Glutamatergic neuron (in vitro differentiated cells): ENCODE measurements at regions not wholly inside any gene's neighbourhood (a gene's known extent, or its start where the extent isn't known, plus 50 kb on each side); places are given as distances from the start of the nearest gene placed in this dataset.

Source experiments
- DNase-seq: peaks from one replicate; pipeline ENCODE4 v3.0.0; 2022
- H3K27ac Mint-ChIP-seq: one replicate; pipeline ENCODE4 v1.8.0; 2020; ENCODE audit warnings: mild to moderate bottlenecking, mixed read lengths, inconsistent platforms; ENCODE audit not compliant: unreplicated experiment
- H3K27me3 Mint-ChIP-seq: one replicate; pipeline ENCODE4 v1.8.0; 2020; ENCODE audit warnings: mild to moderate bottlenecking, moderate library complexity, mixed read lengths, inconsistent platforms; ENCODE audit not compliant: unreplicated experiment
- H3K36me3 Mint-ChIP-seq: one replicate; pipeline ENCODE4 v1.8.0; 2020; ENCODE audit warnings: mild to moderate bottlenecking, mixed read lengths, inconsistent platforms; ENCODE audit not compliant: unreplicated experiment
- H3K4me1 Mint-ChIP-seq: one replicate; pipeline ENCODE4 v1.8.0; 2020; ENCODE audit warnings: mild to moderate bottlenecking, low read depth, mixed read lengths, inconsistent platforms; ENCODE audit not compliant: unreplicated experiment
- H3K4me3 Mint-ChIP-seq: one replicate; pipeline ENCODE4 v1.8.0; 2020; ENCODE audit warnings: mild to moderate bottlenecking, mixed read lengths, inconsistent platforms; ENCODE audit not compliant: unreplicated experiment
- H3K9me3 Mint-ChIP-seq: one replicate; pipeline ENCODE4 v1.8.0; 2020; ENCODE audit warnings: mild to moderate bottlenecking, moderate library complexity, mixed read lengths, inconsistent platforms; ENCODE audit not compliant: unreplicated experiment
- CTCF ChIP-seq: fragments of 200-600 bp; sonication (generic); IDR thresholded peaks from one replicate; pipeline ENCODE4 v1.5.0; 2021; ENCODE audit not compliant: partially characterized antibody, unreplicated experiment

GRCh38 chr6:84460491-84460890, 233.0 kb upstream of the CEP162 start:
- Mint-ChIP-seq H3K9me3 (peaks cover 2% of the 10 kb centered on the region), H3K4me1 (peaks cover 17% of the 10 kb centered on the region), H3K36me3 (no peaks in the 10 kb centered on the region), H3K27me3 (no peaks in the 10 kb centered on the region), H3K27ac (no peak overlapping the region), H3K4me3 (no peak overlapping the region)
- no peak for DNase-seq
- TF ChIP-seq CTCF: no peak

GRCh38 chr6:84459401-84459800, 232.0 kb upstream of the CEP162 start:
- DNase-seq: no peak
- H3K9me3 Mint-ChIP-seq: peaks cover 2% of the 10 kb centered on the region
- no peak overlapping the region for H3K27ac Mint-ChIP-seq
- peaks cover 10% of the 10 kb centered on the region for H3K4me1 Mint-ChIP-seq
- H3K36me3 Mint-ChIP-seq: no peaks in the 10 kb centered on the region
- H3K4me3 Mint-ChIP-seq: no peak overlapping the region
- no peaks in the 10 kb centered on the region for H3K27me3 Mint-ChIP-seq
- TF ChIP-seq CTCF: no peak

GRCh38 chr6:84458271-84458670, 230.8 kb upstream of the CEP162 start:
- H3K4me1 Mint-ChIP-seq: peaks cover 5% of the 10 kb centered on the region
- H3K27ac Mint-ChIP-seq: no peak overlapping the region
- no peak overlapping the region for H3K4me3 Mint-ChIP-seq
- H3K27me3 Mint-ChIP-seq: no peaks in the 10 kb centered on the region
- peaks cover 2% of the 10 kb centered on the region for H3K9me3 Mint-ChIP-seq
- TF ChIP-seq CTCF: no peak
- no peaks in the 10 kb centered on the region for H3K36me3 Mint-ChIP-seq
- DNase-seq: no peak

- DNase-seq: no peak
- Mint-ChIP-seq H3K27ac (no peak overlapping the region), H3K9me3 (peaks cover 2% of the 10 kb centered on the region), H3K27me3 (no peaks in the 10 kb centered on the region), H3K36me3 (no peaks in the 10 kb centered on the region), H3K4me3 (no peak overlapping the region), H3K4me1 (peaks cover 5% of the 10 kb centered on the region)
- TF ChIP-seq CTCF: no peak
Measured at GRCh38 chr6:84457276-84457675, 229.8 kb upstream of the CEP162 start.

DNA sequence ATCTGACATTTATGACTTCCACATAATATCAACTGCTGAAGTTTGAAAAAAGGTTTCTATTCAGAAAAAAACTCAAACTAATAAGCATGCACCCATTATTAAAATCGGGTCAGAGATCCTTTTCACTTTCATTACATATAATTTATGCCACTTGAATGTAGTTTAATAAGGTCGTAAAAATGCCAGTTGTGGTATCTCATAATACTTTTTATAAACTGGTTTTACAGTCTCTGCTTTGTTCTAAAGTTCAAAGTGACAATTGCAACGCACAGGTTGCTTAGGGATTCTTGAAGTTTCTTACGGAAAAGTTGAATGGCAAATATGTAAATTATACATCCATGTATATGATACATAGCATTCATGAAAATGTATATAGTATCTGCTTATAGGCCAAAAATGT, 229.4 kb upstream of the CEP162 start:
- no peak for TF ChIP-seq CTCF
- H3K27me3 Mint-ChIP-seq: no peaks in the 10 kb centered on the region
- peaks cover 2% of the 10 kb centered on the region for H3K9me3 Mint-ChIP-seq
- peaks cover 5% of the 10 kb centered on the region for H3K4me1 Mint-ChIP-seq
- no peaks in the 10 kb centered on the region for H3K36me3 Mint-ChIP-seq
- DNase-seq: no peak
- H3K4me3 Mint-ChIP-seq: no peak overlapping the region
- H3K27ac Mint-ChIP-seq: no peak overlapping the region
